OCI-LY3 (cell line): ENCODE measurements at regions not wholly inside any gene's neighbourhood (a gene's known extent, or its start where the extent isn't known, plus 50 kb on each side); places are given as distances from the start of the nearest gene placed in this dataset.

Experiments
- EZH2phosphoT487 ChIP-seq: fragments of 200-600 bp; shearing (Covaris generic); IDR thresholded peaks from 2 replicates; pipeline ENCODE4 v1.6.1; 2018; ENCODE audit warnings: antibody characterized with exemption, mixed run types, low read depth
- TF ChIP-seq, protein P1 (sequence below): fragments of 200-600, 300-600 bp; sonication (generic); IDR thresholded peaks from 2 replicates; pipeline ENCODE4 v1.5.1; 2014; ENCODE audit warnings: antibody characterized with exemption, low read length, low read depth

DNA sequence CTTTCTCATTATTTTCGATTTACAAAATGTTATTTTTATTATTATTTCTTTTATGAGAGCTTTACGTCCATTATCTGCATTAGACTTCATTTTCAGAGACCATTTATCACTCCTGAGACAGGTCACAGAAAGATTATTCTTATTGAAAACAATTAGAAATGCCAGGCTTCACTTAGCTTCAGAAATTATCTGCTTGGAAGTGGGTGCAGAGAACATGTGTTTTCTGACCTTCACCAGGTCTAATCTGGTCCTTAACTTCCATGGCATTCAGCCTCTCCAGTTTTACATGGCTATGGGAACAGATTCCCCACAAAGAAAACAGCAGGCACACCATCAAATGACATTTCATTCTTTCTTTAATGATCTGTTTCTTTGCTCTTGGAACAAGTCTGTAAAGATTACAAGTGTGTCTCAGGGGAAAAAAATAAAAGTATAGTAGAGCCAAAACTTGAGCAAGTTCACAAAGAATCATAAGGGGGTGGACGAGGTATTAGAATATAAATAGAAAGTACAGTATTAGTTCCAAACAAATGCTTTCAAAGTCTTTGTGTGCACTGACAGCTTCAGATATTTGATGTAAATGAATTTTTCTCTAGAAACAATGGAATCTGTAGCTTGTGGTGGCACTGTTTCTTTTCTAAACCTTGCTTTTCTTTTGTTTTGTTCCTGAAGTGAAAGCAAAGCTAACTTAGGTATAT lies 294.2 kb upstream of the MEIS2 start:
- TF ChIP-seq, protein P1, sequence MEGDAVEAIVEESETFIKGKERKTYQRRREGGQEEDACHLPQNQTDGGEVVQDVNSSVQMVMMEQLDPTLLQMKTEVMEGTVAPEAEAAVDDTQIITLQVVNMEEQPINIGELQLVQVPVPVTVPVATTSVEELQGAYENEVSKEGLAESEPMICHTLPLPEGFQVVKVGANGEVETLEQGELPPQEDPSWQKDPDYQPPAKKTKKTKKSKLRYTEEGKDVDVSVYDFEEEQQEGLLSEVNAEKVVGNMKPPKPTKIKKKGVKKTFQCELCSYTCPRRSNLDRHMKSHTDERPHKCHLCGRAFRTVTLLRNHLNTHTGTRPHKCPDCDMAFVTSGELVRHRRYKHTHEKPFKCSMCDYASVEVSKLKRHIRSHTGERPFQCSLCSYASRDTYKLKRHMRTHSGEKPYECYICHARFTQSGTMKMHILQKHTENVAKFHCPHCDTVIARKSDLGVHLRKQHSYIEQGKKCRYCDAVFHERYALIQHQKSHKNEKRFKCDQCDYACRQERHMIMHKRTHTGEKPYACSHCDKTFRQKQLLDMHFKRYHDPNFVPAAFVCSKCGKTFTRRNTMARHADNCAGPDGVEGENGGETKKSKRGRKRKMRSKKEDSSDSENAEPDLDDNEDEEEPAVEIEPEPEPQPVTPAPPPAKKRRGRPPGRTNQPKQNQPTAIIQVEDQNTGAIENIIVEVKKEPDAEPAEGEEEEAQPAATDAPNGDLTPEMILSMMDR: no peak
- TF ChIP-seq EZH2phosphoT487: no peak
